ENCODE measurements at regions not wholly inside any gene's neighbourhood (a gene's known extent, or its start where the extent isn't known, plus 50 kb on each side); places are given as distances from the start of the nearest gene placed in this dataset.

DNA sequence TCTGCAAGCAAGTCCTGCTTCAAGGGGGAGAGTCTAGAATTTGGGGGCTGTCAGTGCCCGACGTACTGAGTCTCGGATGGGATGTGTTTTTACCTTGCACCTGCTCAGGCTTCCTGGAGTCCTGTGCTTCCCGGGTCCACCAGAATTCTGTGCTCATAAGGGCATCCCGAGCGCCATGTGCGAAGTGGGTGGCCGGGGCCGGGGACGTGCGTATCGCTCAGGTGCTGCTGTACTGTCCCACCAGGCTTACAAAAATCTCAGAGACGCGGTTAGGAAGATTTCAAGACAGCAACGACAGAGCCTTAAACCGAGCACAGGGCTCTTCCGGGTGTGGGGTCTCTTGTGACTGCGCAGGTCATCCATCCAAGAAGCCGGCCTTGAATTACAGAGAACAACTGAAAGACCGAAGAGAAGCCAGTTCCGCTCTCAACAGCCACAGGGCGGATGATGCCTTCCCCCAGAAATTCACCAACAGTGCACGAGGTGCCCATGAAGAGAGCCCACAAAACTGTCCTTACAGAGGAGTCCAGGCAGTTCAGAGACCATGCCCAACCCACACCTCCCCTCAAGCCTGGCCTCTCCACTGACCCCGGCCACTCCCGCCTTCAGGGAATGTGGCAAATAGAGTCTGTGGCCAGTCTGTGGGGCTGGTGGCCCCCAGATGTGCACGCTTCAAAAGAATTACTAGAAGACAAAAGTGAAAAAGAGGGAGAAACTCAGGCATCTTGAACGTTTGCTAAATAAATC, 104.7 kb downstream of the PXDC1 start:
- no peak for TF ChIP-seq FOXP1 (CRISPR knock-in tag; IDR thresholded peaks at IDR 0.05; ENCODE audit: borderline replicate concordance)
- TF ChIP-seq CTCF (IDR thresholded peaks at IDR 0.05): no peak
- no peak for TF ChIP-seq RELA (CRISPR knock-in tag; IDR thresholded peaks at IDR 0.05; ENCODE audit: borderline replicate concordance)
- TF ChIP-seq, protein P1, sequence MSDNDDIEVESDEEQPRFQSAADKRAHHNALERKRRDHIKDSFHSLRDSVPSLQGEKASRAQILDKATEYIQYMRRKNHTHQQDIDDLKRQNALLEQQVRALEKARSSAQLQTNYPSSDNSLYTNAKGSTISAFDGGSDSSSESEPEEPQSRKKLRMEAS (CRISPR knock-in tag; IDR thresholded peaks at IDR 0.05): no peak
- no peak for TF ChIP-seq TEAD4 (CRISPR knock-in tag; IDR thresholded peaks at IDR 0.05)
- TF ChIP-seq, protein P2, sequence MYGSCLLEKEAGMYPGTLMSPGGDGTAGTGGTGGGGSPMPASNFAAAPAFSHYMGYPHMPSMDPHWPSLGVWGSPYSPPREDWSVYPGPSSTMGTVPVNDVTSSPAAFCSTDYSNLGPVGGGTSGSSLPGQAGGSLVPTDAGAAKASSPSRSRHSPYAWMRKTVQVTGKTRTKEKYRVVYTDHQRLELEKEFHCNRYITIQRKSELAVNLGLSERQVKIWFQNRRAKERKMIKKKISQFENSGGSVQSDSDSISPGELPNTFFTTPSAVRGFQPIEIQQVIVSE (CRISPR knock-in tag; IDR thresholded peaks at IDR 0.05; ENCODE audit: borderline replicate concordance): no peak
- no peak for TF ChIP-seq NFE2L1 (CRISPR knock-in tag; IDR thresholded peaks at IDR 0.05)
- no peak for TF ChIP-seq E2F1 (CRISPR knock-in tag; IDR thresholded peaks at IDR 0.05)
- TF ChIP-seq JUN (CRISPR knock-in tag; IDR thresholded peaks at IDR 0.05): no peak
- no peak for TF ChIP-seq CREB1 (CRISPR knock-in tag; IDR thresholded peaks at IDR 0.05)
- no peak for TF ChIP-seq ZNF416 (CRISPR knock-in tag; IDR thresholded peaks at IDR 0.05)

Measured in WTC11 (cell line).